IMR-90 (cell line): ENCODE measurements at regions not wholly inside any gene's neighbourhood (a gene's known extent, or its start where the extent isn't known, plus 50 kb on each side); places are given as distances from the start of the nearest gene placed in this dataset.

Experiments
- ATAC-seq: fragments of 200-7000 bp; cut with Tn5 transposase; 2 replicates; pipeline ENCODE4 v1.9.1; 2020; ENCODE audit warnings: low read depth, mild to moderate bottlenecking, moderate library complexity
- BruUV-seq: library from RNA; stranded (reverse); fragments of 400-500 nt; replicated peaks from 2 replicates; lab custom pipeline; 2021; lab: Mats Ljungman, UMichigan
- CTCF ChIA-PET: fragments of 300-600 bp; formaldehyde crosslinking; extraction: SDS; loops from one replicate; lab custom pipeline; 2021; ENCODE audit warnings: antibody characterized with exemption; lab: Yijun Ruan, JAX
- POLR2A ChIA-PET: fragments of 300-600 bp; sonication (Branson Sonifier 250); formaldehyde crosslinking; loops from one replicate; lab custom pipeline; 2022; ENCODE audit warnings: antibody characterized with exemption; ENCODE audit not compliant: unreplicated experiment; lab: Charles Lee
- DNase-seq: peaks from one replicate; pipeline ENCODE4 v3.0.0; 2013
- H2AFZ ChIP-seq: replicated peaks from 2 replicates; pipeline ENCODE3; 2013; ENCODE audit warnings: low read length, mild to moderate bottlenecking; ENCODE audit not compliant: poor library complexity
- H2AK5ac ChIP-seq: 2 replicates; pipeline ENCODE4 v1.6.1; 2013; ENCODE audit warnings: low read depth, low read length, inconsistent platforms
- H2AK9ac ChIP-seq: replicated peaks from 2 replicates; pipeline ENCODE3; 2013; ENCODE audit warnings: mild to moderate bottlenecking, low read depth, low read length, moderate library complexity; ENCODE audit not compliant: poor library complexity
- H2BK120ac ChIP-seq: 2 replicates; pipeline ENCODE4 v1.6.1; 2013; ENCODE audit warnings: low read depth, low read length, inconsistent platforms
- H2BK15ac ChIP-seq: 3 replicates; pipeline ENCODE4 v1.6.1; 2013; ENCODE audit warnings: low read depth, low read length, inconsistent platforms
- H2BK20ac ChIP-seq: 2 replicates; pipeline ENCODE4 v1.6.1; 2013; ENCODE audit warnings: low read depth, mild to moderate bottlenecking, inconsistent platforms, low read length, moderate library complexity
- H2BK5ac ChIP-seq: 2 replicates; pipeline ENCODE4 v1.6.1; 2013; ENCODE audit warnings: mild to moderate bottlenecking, low read depth, low read length, inconsistent platforms; ENCODE audit not compliant: poor library complexity, severe bottlenecking
- H3K14ac ChIP-seq: replicated peaks from 2 replicates; pipeline ENCODE4 v1.6.1; 2013; ENCODE audit warnings: low read depth, low read length, inconsistent platforms
- H3K18ac ChIP-seq: 2 replicates; pipeline ENCODE4 v1.6.1; 2013; ENCODE audit warnings: low read depth, low read length, control low read depth
- H3K23ac ChIP-seq: 2 replicates; pipeline ENCODE4 v1.6.1; 2013; ENCODE audit warnings: low read depth, low read length, inconsistent platforms
- H3K27ac ChIP-seq: 2 replicates; pipeline ENCODE4 v1.5.1; 2013; ENCODE audit warnings: mild to moderate bottlenecking, control low read depth, low read length; ENCODE audit not compliant: insufficient read depth
- H3K27me3 ChIP-seq: 2 replicates; pipeline ENCODE4 v1.6.1; 2013; ENCODE audit warnings: low read length; ENCODE audit not compliant: control insufficient read depth, insufficient read depth
- H3K36me3 ChIP-seq: 2 replicates; pipeline ENCODE4 v1.6.1; 2013; ENCODE audit warnings: low read length, mixed read lengths; ENCODE audit not compliant: control insufficient read depth, insufficient read depth
- H3K4ac ChIP-seq: 2 replicates; pipeline ENCODE4 v1.6.1; 2013; ENCODE audit warnings: low read depth, low read length, inconsistent platforms
- H3K4me1 ChIP-seq: 2 replicates; pipeline ENCODE4 v1.6.1; 2013; ENCODE audit warnings: low read length, mixed read lengths; ENCODE audit not compliant: control insufficient read depth, insufficient read depth
- H3K4me2 ChIP-seq: 2 replicates; pipeline ENCODE4 v1.6.1; 2013; ENCODE audit warnings: low read depth, mild to moderate bottlenecking, control low read depth, low read length, moderate library complexity
- H3K4me3 ChIP-seq: 2 replicates; pipeline ENCODE4 v1.5.1; 2013; ENCODE audit warnings: low read depth, mild to moderate bottlenecking, control low read depth, low read length, moderate library complexity; ENCODE audit not compliant: insufficient read depth
- H3K56ac ChIP-seq: 2 replicates; pipeline ENCODE4 v1.6.1; 2013; ENCODE audit warnings: low read length, inconsistent platforms; ENCODE audit not compliant: insufficient read depth; ENCODE audit errors: extremely low read depth
- H3K79me1 ChIP-seq, 2 experiments: 2 replicates each; pipeline ENCODE4 v1.6.1; 2013; ENCODE audit warnings: low read length in 2 of 2, inconsistent platforms in 1 of 2, low read depth in 1 of 2
- H3K9ac ChIP-seq: 2 replicates; pipeline ENCODE4 v1.6.1; 2013; ENCODE audit warnings: low read depth, low read length, control low read depth
- H3K9me1 ChIP-seq: 2 replicates; pipeline ENCODE4 v1.6.1; 2013; ENCODE audit warnings: low read length, inconsistent platforms; ENCODE audit not compliant: insufficient read depth
- H3K9me3 ChIP-seq: 2 replicates; pipeline ENCODE4 v1.6.1; 2013; ENCODE audit warnings: low read length; ENCODE audit not compliant: control insufficient read depth, insufficient read depth
- H4K20me1 ChIP-seq: 2 replicates; pipeline ENCODE4 v1.6.1; 2013; ENCODE audit warnings: low read length, inconsistent platforms; ENCODE audit not compliant: insufficient read depth
- H4K5ac ChIP-seq: 2 replicates; pipeline ENCODE4 v1.6.1; 2013; ENCODE audit warnings: mild to moderate bottlenecking, low read depth, low read length, control low read depth
- H4K8ac ChIP-seq, 2 experiments: 2 replicates each; pipeline ENCODE4 v1.6.1; 2013; ENCODE audit warnings: low read depth in 2 of 2, low read length in 2 of 2, control low read depth in 1 of 2, inconsistent platforms in 1 of 2
- H4K91ac ChIP-seq: 2 replicates; pipeline ENCODE4 v1.6.1; 2013; ENCODE audit warnings: low read depth, low read length, inconsistent platforms; ENCODE audit not compliant: insufficient read depth
- CEBPB ChIP-seq: IDR thresholded peaks from 2 replicates; pipeline ENCODE4 v1.6.1; 2012; ENCODE audit warnings: low read depth, low read length, improper control_type of control experiment
- MAFK ChIP-seq: IDR thresholded peaks from 2 replicates; pipeline ENCODE4 v1.6.1; 2012; ENCODE audit warnings: low read depth, low read length, improper control_type of control experiment
- dilution Hi-C: fragments of 300-500 bp; cut with HindIII; formaldehyde crosslinking; loops from one replicate; pipeline ENCODE4 v1.14.3; 2018; ENCODE audit warnings: low sequenced_read_pairs; ENCODE audit not compliant: unreplicated experiment
- in situ Hi-C: fragments of 300-500 bp; cut with MboI; formaldehyde crosslinking; loops from 3 replicates; pipeline ENCODE4 v1.14.3; 2019; ENCODE audit warnings: low sequenced_read_pairs, inconsistent platforms, mixed read lengths
- intact Hi-C: fragments of 100-400 bp; cut with micrococcal nuclease; formaldehyde crosslinking; loops from 2 replicates; pipeline ENCODE4 v1.10.0; 2022

- H2BK20ac ChIP-seq, result no peak overlapping the region
- BruUV-seq, result no TSS peak
- H3K27me3 ChIP-seq, result no peaks in the 10 kb centered on the region
- H2BK15ac ChIP-seq, result no peak overlapping the region
- no peak overlapping the region for H3K27ac ChIP-seq
- no peaks in the 10 kb centered on the region for H3K4me1 ChIP-seq
- no peak overlapping the region for H2BK5ac ChIP-seq
- no peak overlapping the region for H3K4me2 ChIP-seq
- no peak overlapping the region for H4K91ac ChIP-seq
- H4K20me1 ChIP-seq, result no peaks in the 10 kb centered on the region
- no peak overlapping the region for H4K5ac ChIP-seq
- H3K36me3 ChIP-seq, result no peaks in the 10 kb centered on the region
- no peak overlapping the region for H2AK5ac ChIP-seq
- no peak overlapping the region for H2AK9ac ChIP-seq
- ATAC-seq (no peak), DNase-seq (no peak)
- no peak overlapping the region for H2BK120ac ChIP-seq
- intact Hi-C loops, result no loop called here
- no peak overlapping the region for H3K9ac ChIP-seq
- H3K14ac ChIP-seq, result no peak overlapping the region
- H2AFZ ChIP-seq, result no peak overlapping the region
- no peaks in the 10 kb centered on the region for H3K9me1 ChIP-seq
- dilution Hi-C loops, result no loop called here
- H3K4me3 ChIP-seq, result no peak overlapping the region
- H3K79me1 ChIP-seq, result no peaks in the 10 kb centered on the region
- H3K18ac ChIP-seq, result no peak overlapping the region
- H3K4ac ChIP-seq, result no peak overlapping the region
- in situ Hi-C loops, result no loop called here
- no peaks in the 10 kb centered on the region for H3K9me3 ChIP-seq
- no peak overlapping the region for H4K8ac ChIP-seq
- H3K23ac ChIP-seq, result no peak overlapping the region
- ChIA-PET CTCF (no interaction called here), POLR2A (no interaction called here)
- no peak for TF ChIP-seq CEBPB
- peak; percentile 52; the same call in 1 of the 2 replicates for TF ChIP-seq MAFK
- H3K56ac ChIP-seq, result no peak overlapping the region
Observed at GRCh38 chr1:194209920-194210319, 1023.5 kb upstream of the B3GALT2 start.
